SU-DHL-6 (cell line): ENCODE measurements at regions not wholly inside any gene's neighbourhood (a gene's known extent, or its start where the extent isn't known, plus 50 kb on each side); places are given as distances from the start of the nearest gene placed in this dataset.
"Not testable (repeated sequence)": the region's sequence is repeated elsewhere in the genome, so short reads cannot be mapped to it uniquely, and the experiment has no call there.

Source experiments
- H2AFZ ChIP-seq: fragments of 200-600 bp; sonication (generic); 2 replicates; pipeline ENCODE4 v1.6.1; 2014; ENCODE audit warnings: low read depth, mild to moderate bottlenecking, moderate library complexity, mixed read lengths, antibody characterized with exemption, low read length; ENCODE audit not compliant: severe bottlenecking
- H3F3A ChIP-seq: fragments of 200-600 bp; shearing (Covaris generic); 2 replicates; pipeline ENCODE4 v1.6.0; 2016; ENCODE audit warnings: antibody characterized with exemption, mild to moderate bottlenecking; ENCODE audit not compliant: insufficient read depth
- H3K27ac ChIP-seq: fragments of 200-600 bp; sonication (generic); 2 replicates; pipeline ENCODE4 v1.5.1; 2016; ENCODE audit warnings: low read depth, mild to moderate bottlenecking, low read length, moderate library complexity, mixed read lengths
- H3K27me3 ChIP-seq: fragments of 200-600 bp; sonication (generic), shearing (Covaris generic); 2 replicates; pipeline ENCODE4 v1.6.0; 2014; ENCODE audit warnings: mild to moderate bottlenecking, low read length
- H3K36me3 ChIP-seq: fragments of 200-600 bp; sonication (generic); 2 replicates; pipeline ENCODE4 v1.6.1; 2014; ENCODE audit warnings: mild to moderate bottlenecking, low read length, mixed read lengths
- H3K4me2 ChIP-seq: fragments of 300-600, 200-600 bp; shearing (Covaris generic), sonication (generic); 2 replicates; pipeline ENCODE4 v1.6.0; 2014; ENCODE audit warnings: low read length, low read depth, mild to moderate bottlenecking; ENCODE audit not compliant: poor library complexity, severe bottlenecking
- H3K4me3 ChIP-seq: fragments of 200-600 bp; sonication (generic); 2 replicates; pipeline ENCODE4 v1.5.1; 2014; ENCODE audit warnings: antibody characterized with exemption, low read length, mild to moderate bottlenecking, mixed read lengths; ENCODE audit not compliant: insufficient read depth, poor library complexity, severe bottlenecking
- H3K79me2 ChIP-seq: fragments of 200-600 bp; sonication (generic); 2 replicates; pipeline ENCODE4 v1.6.1; 2014; ENCODE audit warnings: mild to moderate bottlenecking, low read length, moderate library complexity; ENCODE audit not compliant: insufficient read depth
- H3K9ac ChIP-seq: fragments of 200-600 bp; sonication (generic); 2 replicates; pipeline ENCODE4 v1.7.0; 2014; ENCODE audit warnings: mild to moderate bottlenecking, low read length
- H3K9me2 ChIP-seq: fragments of 200-600 bp; sonication (generic); replicated peaks from 2 replicates; pipeline ENCODE4 v1.6.1; 2014; ENCODE audit warnings: low read length; ENCODE audit not compliant: insufficient read depth
- H3K9me3 ChIP-seq: fragments of 200-600 bp; sonication (generic); 2 replicates; pipeline ENCODE4 v1.6.1; 2014; ENCODE audit warnings: low read length, mixed read lengths; ENCODE audit not compliant: insufficient read depth
- H4K20me1 ChIP-seq: fragments of 200-600 bp; sonication (generic); 2 replicates; pipeline ENCODE4 v1.6.1; 2014; ENCODE audit warnings: low read depth, mild to moderate bottlenecking, antibody characterized with exemption, low read length, moderate library complexity, mixed read lengths

DNA sequence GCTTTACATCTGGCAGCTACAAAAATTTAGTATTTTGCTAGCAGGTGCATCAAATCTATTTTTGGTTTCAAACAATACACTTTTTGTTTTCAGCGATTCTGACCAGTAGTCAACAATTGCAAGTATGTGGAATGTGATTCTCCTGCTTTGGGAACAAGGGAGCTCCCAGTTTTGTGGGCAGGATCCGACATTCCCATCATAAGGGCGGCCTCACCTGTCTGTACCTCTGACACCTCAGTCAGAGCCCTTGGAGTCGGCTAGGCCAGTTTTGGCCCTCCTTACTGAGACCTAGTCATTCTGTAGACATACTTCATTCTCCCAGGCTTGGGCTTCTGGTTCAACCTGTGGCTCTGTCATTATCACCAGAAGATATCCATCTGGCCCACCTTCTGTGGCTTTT lies 269.0 kb upstream of the PLGLB2 start:
- not testable (repeated sequence) for H2AFZ ChIP-seq, H3K27me3 ChIP-seq

DNA sequence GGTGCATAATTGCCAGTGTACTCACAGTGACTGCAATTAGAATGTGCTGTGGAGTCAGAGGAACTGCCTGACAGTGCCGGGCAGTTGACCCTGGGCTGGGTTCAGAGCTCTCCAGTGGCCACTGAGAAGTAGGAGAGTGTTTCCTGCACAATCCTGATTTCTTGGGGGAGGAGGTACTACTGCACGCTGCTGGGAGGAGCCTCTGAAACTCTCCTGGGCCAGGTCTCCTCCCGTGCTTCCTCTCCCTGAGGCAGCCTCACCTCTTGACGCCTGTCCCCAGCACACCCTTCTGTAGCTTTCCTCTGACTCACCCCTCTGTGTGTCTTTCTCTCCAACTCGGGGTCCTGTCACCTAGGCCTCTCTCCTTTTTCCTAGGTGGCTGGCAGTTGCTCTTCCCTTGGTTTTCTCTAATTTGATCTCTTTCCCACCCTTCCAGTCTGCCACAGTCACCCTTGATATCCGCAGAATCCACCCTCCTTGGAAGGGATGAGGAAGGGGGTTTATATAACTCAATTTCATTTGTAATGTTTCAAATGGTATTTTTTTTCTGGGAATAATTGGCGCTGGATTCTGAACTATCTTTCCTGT lies 264.7 kb upstream of the PLGLB2 start:
- not testable (repeated sequence) for H3K79me2 ChIP-seq, H4K20me1 ChIP-seq, H2AFZ ChIP-seq, H3K9me3 ChIP-seq, H3K9me2 ChIP-seq, H3K4me2 ChIP-seq, H3K36me3 ChIP-seq, H3K27ac ChIP-seq, H3K27me3 ChIP-seq, H3F3A ChIP-seq, H3K9ac ChIP-seq, H3K4me3 ChIP-seq

More for the DNA sequence above, 269.0 kb upstream of the PLGLB2 start:
- not testable (repeated sequence) for H3K9me3 ChIP-seq, H3K9me2 ChIP-seq, H3F3A ChIP-seq, H3K36me3 ChIP-seq, H3K9ac ChIP-seq, H4K20me1 ChIP-seq, H3K4me2 ChIP-seq, H3K79me2 ChIP-seq, H3K4me3 ChIP-seq
- 0 out of 2 replicates have a peak overlapping the region, but pooled peaks have one; percentile 40 for H3K27ac ChIP-seq

DNA sequence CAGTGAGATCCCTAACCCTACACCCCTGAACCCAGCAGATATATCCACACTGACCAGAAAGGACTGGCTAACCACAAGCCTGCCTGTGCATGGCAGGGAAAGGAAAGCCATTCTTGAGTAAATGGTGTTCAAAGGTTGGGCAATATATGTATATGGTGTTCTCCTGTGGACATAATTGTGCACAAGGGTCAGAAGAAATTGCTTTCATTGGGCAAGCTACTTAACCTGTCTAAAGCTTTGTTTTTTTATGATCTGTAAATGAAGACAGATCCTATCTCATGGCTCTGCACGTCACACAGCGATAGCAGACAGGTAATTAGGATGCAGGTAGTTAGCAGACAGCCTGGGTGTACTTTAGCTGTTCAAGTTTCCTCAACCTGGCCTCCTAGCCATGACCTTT lies 263.5 kb upstream of the PLGLB2 start:
- H3K79me2 ChIP-seq, H3K27me3 ChIP-seq, H3K9me3 ChIP-seq, H3K4me2 ChIP-seq, H4K20me1 ChIP-seq, H3F3A ChIP-seq, H3K4me3 ChIP-seq, H3K9me2 ChIP-seq, H3K27ac ChIP-seq, H3K9ac ChIP-seq, H2AFZ ChIP-seq, H3K36me3 ChIP-seq: not testable (repeated sequence)

DNA sequence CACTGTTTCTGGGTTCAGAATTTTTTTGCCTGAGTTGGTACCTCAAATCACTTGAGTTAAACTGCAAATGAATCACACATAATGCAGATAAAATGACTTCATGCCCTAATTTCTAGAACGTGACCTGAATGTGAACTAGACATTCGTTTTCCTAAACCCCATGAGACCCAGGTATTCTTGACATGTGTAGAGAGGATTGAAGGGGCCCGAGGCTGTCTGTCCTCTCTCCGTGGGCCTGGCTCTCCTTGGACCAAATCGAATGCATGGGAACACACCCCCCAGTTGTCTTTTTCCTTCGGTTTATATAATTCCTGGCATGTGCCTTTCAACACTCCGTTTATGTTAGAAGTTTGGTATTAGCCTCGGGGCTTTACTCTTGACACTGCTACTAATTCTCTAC lies 262.4 kb upstream of the PLGLB2 start:
- H3K4me3 ChIP-seq, H3K9ac ChIP-seq, H3K9me3 ChIP-seq, H3F3A ChIP-seq, H3K36me3 ChIP-seq, H2AFZ ChIP-seq, H3K27me3 ChIP-seq, H3K79me2 ChIP-seq, H4K20me1 ChIP-seq, H3K9me2 ChIP-seq: not testable (repeated sequence)
- Histone ChIP-seq H3K4me2 (peak overlapping the region; percentile 31), H3K27ac (peak overlapping the region; percentile 58)

DNA sequence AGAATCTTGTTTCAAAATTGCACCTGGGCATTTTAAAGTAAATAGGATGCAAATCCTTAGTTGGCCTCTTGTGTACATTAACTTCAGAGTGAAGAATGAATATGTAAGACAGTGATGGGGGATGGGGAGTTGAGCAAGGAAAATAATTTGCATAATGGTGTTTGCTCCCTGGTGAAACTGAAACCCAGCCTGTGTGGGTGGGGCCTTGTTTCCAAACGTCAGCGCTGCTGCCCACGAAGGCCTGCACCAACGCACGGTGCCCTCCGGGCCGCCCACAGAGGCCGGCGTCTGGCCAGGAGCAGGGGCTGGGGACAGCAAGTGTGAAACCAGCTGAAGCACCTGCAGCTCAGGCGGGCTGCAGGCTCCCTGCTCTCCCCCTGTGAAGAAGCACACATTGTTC lies 262.0 kb upstream of the PLGLB2 start:
- H4K20me1 ChIP-seq, H3K79me2 ChIP-seq, H3K4me3 ChIP-seq, H3K9me3 ChIP-seq, H3K9me2 ChIP-seq, H3K27me3 ChIP-seq, H3K36me3 ChIP-seq, H2AFZ ChIP-seq, H3F3A ChIP-seq, H3K9ac ChIP-seq: not testable (repeated sequence)
- Histone ChIP-seq H3K4me2 (peak overlapping the region; percentile 36), H3K27ac (peak overlapping the region; percentile 67)

DNA sequence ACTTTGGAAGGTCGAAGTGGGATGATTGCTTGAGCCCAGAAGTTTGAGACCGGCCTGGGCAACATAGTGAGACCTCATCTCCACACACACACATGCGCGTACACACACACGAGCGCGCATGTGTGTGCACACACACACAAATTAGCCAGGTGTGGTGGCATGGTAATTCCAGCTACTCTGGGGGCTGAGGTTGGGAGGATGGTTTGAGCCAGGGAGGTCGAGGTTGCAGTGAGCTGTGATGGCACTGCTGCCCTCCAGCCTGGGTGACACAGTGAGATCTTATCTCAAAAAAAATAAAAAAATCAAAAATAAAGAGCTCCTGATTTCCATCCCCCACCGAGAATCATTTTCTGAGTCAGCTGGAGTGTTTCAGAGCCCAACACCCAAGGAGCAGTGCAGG lies 261.5 kb upstream of the PLGLB2 start:
- H3K79me2 ChIP-seq, H3K27me3 ChIP-seq, H4K20me1 ChIP-seq, H3F3A ChIP-seq, H3K36me3 ChIP-seq, H3K4me3 ChIP-seq, H2AFZ ChIP-seq, H3K9me3 ChIP-seq, H3K9me2 ChIP-seq: not testable (repeated sequence)
- Histone ChIP-seq H3K4me2 (peak overlapping the region; percentile 36), H3K9ac (peak overlapping the region; percentile 33; the same call in 1 of the 2 replicates), H3K27ac (peak overlapping the region; percentile 67)

DNA sequence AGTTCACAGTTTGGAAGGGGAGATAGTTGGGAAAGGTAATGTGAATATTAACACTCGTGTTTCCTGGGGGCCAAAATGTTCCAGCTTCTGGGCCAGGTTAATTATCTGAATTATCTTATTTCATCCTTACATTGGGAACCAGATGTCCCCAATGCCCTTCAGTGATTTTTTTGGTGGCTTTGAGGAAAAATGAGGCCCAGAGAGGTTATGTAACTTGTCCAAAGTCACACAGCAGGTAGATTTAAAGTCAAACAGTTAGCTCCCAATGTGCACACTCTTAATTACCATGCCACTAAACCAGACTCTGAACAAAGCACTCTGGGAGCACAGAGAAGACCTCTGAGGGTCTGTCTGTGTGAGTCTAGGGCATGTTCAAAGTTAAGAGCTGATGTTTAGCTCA lies 259.9 kb upstream of the PLGLB2 start:
- H3K9ac ChIP-seq, H3K9me2 ChIP-seq, H3K36me3 ChIP-seq, H3K4me3 ChIP-seq, H3F3A ChIP-seq, H3K4me2 ChIP-seq, H3K27ac ChIP-seq, H2AFZ ChIP-seq, H3K27me3 ChIP-seq, H3K9me3 ChIP-seq, H4K20me1 ChIP-seq, H3K79me2 ChIP-seq: not testable (repeated sequence)

DNA sequence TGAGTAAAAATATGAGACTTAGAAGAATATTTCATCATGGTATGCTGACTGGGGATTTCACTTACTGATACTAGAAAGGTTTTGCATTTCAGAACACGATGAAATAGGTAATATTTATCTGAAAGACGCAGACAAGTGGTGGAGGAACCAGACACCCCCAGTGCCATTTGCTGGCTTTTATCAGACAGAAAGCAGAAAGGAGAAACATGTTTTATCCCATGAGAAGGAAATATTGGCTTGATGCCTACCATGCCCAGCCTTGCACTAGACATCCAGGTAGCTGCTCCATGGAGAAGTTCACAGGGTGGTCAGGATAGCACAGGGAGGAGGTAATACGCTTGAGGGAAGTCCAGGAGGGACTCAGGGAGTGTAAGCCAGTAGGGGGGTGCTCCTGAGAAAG lies 258.9 kb upstream of the PLGLB2 start:
- not testable (repeated sequence) for H2AFZ ChIP-seq, H3K79me2 ChIP-seq, H3K4me2 ChIP-seq, H3K36me3 ChIP-seq, H3K27me3 ChIP-seq, H3K9me2 ChIP-seq, H3K27ac ChIP-seq, H3F3A ChIP-seq, H4K20me1 ChIP-seq, H3K4me3 ChIP-seq, H3K9ac ChIP-seq, H3K9me3 ChIP-seq
